NCI-H2107 treated with DMSO at 0.1 percent for 48 hours (cell line): ENCODE measurements at regions not wholly inside any gene's neighbourhood (a gene's known extent, or its start where the extent isn't known, plus 50 kb on each side); places are given as distances from the start of the nearest gene placed in this dataset.
"Not testable (repeated sequence)": the region's sequence is repeated elsewhere in the genome, so short reads cannot be mapped to it uniquely, and the experiment has no call there.

ENCODE experiments used
- DNase-seq: peaks from one replicate; lab custom pipeline; 2025; ENCODE audit not compliant: unreplicated experiment; lab: John Stamatoyannopoulos, UW

GRCh38 chr7:149714081-149714909 lies 59.1 kb downstream of the ZNF467 start:
- peak; percentile 39 for DNase-seq

GRCh38 chr7:149713731-149714068 lies 59.7 kb downstream of the ZNF467 start:
- no peak for DNase-seq

GRCh38 chr7:149713061-149713730 lies 60.2 kb downstream of the ZNF467 start:
- no peak for DNase-seq

- no peak for DNase-seq
These were observed 65.4 kb downstream of the ZNF467 start for GRCh38 chr7:149708026-149708425.

- no peak for DNase-seq
These were observed 65.9 kb downstream of the ZNF467 start for GRCh38 chr7:149707448-149707886.

- DNase-seq = no peak
These were observed 67.0 kb downstream of the ZNF467 start for GRCh38 chr7:149706398-149706797.

GRCh38 chr7:149704507-149704906 lies 68.9 kb downstream of the ZNF467 start:
- DNase-seq = no peak

- DNase-seq = no peak
These were observed 70.2 kb downstream of the ZNF467 start for GRCh38 chr7:149703044-149703650.

- DNase-seq = no peak
These were observed 71.7 kb downstream of the ZNF467 start for GRCh38 chr7:149701495-149702240.

GRCh38 chr7:149697767-149698166 lies 75.6 kb downstream of the ZNF467 start:
- not testable (repeated sequence) for DNase-seq

GRCh38 chr7:149696280-149696679 lies 77.1 kb downstream of the ZNF467 start:
- no peak for DNase-seq

- no peak for DNase-seq
These were observed 80.8 kb downstream of the ZNF467 start for GRCh38 chr7:149692557-149692982.

GRCh38 chr7:149692056-149692455 lies 81.3 kb downstream of the ZNF467 start:
- DNase-seq = no peak

GRCh38 chr7:149690688-149691446 lies 82.5 kb downstream of the ZNF467 start:
- no peak for DNase-seq

- no peak for DNase-seq
These were observed 84.1 kb downstream of the ZNF467 start for GRCh38 chr7:149689291-149689721.

- DNase-seq = no peak
These were observed 84.6 kb downstream of the ZNF467 start for GRCh38 chr7:149688836-149689235.

GRCh38 chr7:149687820-149688219 lies 85.6 kb downstream of the ZNF467 start:
- DNase-seq = not testable (repeated sequence)

GRCh38 chr7:149686449-149686848 lies 86.9 kb downstream of the ZNF467 start:
- DNase-seq = no peak

GRCh38 chr7:149686011-149686410 lies 87.4 kb downstream of the ZNF467 start:
- no peak for DNase-seq

GRCh38 chr7:149685455-149685854 lies 87.9 kb downstream of the ZNF467 start:
- no peak for DNase-seq
